ENCODE measurements at regions not wholly inside any gene's neighbourhood (a gene's known extent, or its start where the extent isn't known, plus 50 kb on each side); places are given as distances from the start of the nearest gene placed in this dataset.
"Not testable (repeated sequence)": the region's sequence is repeated elsewhere in the genome, so short reads cannot be mapped to it uniquely, and the experiment has no call there.

DNA sequence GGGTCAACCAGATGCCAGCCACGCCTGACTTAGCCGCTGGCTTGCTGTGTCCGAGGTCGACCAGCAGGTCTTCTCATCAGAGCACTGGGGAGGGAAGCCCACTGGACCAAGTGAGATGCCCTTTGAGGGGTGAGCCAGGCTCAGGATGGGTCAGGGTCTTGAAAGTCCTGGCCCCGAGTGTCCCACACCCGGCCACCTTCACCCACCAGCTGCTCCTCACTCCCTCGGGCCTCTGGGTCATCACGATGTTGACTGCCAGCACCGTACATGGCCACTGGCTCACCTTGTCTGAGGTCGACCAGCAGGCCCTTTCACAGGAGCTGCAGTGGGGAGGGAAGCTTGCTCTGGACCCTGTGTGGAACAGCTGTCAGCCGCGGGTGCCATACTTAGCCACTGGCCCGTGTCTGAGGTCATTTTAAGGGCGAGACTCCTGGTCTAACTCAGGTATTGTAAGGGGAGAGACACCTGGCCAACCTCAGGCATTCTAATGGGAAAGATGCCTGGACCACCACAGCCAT lies 1361.3 kb downstream of the UQCRFS1 start:
- no peak overlapping the region for H3K4me3 ChIP-seq (ENCODE audit: low read depth, low read length)

DNA sequence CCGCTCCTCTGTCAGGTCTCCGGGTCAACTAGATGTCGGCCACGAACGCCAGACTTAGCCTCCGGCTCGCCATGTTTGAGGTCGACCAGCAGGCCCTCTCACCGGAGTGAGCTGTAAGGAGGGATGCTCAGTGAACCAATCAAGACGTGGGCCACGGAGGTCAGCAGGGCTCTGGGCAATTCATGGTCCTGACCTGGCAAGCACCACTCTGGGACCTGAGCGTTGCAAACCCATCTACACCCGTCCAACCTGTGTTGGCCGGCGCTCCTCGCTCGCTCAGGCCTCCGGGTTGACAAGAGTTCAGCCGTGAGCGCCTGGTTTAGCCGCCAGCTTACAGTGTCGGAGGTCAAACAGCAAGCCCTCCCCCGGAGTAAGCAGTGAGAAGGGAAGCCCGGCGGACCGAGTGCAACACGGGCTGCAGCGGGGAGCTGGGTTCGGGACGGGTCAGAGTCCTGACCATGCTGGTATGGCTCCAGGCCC lies 1361.9 kb downstream of the UQCRFS1 start:
- no peak overlapping the region for H3K4me3 ChIP-seq (ENCODE audit: low read depth, low read length)

DNA sequence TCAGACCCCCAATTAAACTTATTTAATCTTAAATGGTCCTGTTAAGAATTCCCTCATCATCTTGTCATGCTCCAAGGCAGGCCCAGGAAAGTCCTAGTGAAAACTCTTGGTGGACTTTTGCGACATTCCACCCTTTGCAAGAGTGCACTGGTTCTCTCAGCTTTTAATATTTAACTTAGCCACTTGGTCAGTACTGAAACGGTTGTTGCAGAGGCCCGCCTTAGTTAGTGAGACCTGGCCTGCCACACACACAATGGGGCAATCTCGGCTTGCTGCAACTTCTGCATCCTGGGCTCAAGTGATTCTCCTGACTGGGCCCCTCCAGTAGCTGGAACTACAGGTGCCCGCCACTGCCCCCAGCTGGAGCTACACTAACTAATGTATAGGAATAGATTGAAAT lies 1366.0 kb downstream of the UQCRFS1 start:
- H3K4me3 ChIP-seq (ENCODE audit: low read depth, low read length) = no peak overlapping the region

DNA sequence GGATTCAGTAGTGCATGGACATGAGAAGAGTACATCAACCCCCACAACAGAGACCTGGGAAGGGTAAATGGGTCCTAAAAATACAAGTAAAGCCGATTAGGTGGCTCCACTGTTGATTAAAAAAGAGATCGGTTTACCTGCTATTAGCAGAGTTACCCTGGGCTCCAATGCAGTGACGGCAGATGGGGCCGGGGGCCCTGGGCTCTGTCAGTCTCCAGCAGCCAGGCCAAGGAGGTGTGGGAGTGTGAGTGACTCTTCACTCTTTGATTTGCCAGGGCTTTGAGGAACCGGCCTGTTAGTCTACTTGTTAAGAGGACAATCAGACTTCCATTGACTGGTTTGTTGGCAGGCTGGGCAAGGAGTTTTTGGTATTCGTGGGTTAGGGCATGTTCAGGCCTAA lies 1368.7 kb downstream of the UQCRFS1 start:
- H3K4me3 ChIP-seq (ENCODE audit: low read depth, low read length) = no peak overlapping the region

DNA sequence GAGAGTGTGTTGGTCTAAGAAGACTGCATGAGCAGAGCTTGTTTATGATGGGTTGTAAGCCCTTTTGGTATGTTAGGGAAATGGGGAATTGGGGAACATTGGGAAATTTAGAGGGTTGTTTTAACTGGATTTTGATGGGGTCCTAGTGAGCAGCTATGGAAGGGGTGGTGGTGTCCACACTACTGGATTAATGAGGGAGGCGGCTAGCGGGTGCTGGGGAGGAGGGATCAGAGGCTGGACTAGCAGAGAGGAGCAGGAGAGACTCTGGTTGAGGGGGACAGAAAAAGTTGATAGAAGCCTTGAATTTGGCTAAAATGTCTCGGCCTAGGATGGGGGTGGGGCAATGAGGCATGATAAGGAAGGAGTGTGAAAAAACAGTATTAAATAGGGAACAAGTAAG lies 1369.1 kb downstream of the UQCRFS1 start:
- H3K4me3 ChIP-seq (ENCODE audit: low read depth, low read length) = no peak overlapping the region

DNA sequence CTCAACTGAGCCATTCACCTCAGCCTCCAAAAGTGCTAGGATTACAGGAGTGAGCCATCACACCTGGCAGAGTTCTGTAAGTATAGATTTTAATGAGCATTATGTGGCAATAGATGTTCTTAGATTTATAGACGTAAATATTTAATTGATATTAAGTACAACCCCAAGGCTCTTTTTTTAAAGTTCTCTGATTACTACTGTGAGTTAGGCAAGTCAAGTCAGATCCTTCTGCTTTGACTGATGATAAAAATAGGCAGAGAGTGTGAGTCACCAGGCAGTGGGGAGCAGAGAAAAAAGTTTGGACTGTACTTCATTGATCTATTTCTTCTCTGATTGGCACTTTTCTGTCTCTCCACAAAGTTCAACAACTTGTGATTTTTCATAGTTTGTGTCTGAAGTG lies 1379.9 kb downstream of the UQCRFS1 start:
- H3K4me3 ChIP-seq (ENCODE audit: low read depth, low read length) = no peak overlapping the region

DNA sequence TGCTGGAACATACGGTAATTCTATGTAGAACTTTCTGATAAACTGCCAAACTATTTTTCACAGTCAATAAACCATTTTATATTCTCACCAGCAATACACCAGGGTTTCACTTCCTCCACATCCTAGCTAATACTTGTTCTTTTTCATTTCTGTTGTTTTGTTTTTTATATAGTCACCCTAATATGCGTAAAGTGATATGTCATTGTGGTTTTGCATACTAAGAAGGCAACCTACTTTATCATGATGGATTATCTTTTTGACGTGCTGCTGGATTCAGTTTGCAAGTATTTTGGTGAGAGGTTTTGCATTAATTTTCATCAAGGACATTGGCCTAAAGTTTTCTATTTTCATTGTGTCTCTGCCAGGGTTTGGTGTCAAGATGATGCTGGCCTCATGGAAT lies 1384.1 kb downstream of the UQCRFS1 start:
- no peak overlapping the region for H3K4me3 ChIP-seq (ENCODE audit: low read depth, low read length)

DNA sequence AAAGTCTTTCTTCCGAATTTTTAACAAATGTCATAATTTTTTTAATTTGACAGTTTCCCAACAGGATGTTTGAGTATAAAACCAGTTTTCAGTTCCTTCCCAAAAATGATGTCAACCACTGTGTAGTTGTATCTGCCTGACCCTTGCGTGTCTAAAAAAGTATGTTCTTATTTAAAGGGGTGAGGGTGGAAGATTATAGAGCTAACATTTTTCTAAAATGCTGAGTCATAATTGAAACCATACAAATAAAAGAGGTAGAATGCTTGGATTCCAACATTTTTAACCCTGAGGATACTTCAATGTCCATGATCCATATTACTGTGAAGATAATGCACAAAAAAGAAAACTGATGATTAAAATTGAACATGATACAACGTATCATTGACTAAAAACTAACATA lies 1388.8 kb downstream of the UQCRFS1 start:
- H3K4me3 ChIP-seq (ENCODE audit: low read depth, low read length) = no peak overlapping the region

DNA sequence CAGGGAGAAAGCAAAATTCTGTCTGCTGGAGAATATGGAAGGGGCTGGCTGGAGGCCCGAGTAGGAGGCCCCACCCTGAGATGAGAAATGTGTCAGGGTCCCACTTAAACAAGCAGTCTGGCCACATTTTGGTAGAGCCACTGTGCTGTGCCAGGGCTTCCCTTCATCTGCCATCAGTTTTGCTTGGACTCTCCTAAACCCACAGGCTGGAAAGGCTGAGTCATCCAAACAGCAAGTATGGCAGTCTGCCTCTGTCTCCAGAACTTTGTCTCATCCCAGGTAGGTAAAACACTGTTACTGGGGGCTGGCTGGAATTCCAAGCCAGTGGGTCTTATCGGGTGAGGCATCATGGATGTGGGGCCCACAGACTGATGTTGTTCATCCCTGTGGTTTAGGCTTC lies 1390.6 kb downstream of the UQCRFS1 start:
- H3K4me3 ChIP-seq (ENCODE audit: low read depth, low read length) = no peak overlapping the region

DNA sequence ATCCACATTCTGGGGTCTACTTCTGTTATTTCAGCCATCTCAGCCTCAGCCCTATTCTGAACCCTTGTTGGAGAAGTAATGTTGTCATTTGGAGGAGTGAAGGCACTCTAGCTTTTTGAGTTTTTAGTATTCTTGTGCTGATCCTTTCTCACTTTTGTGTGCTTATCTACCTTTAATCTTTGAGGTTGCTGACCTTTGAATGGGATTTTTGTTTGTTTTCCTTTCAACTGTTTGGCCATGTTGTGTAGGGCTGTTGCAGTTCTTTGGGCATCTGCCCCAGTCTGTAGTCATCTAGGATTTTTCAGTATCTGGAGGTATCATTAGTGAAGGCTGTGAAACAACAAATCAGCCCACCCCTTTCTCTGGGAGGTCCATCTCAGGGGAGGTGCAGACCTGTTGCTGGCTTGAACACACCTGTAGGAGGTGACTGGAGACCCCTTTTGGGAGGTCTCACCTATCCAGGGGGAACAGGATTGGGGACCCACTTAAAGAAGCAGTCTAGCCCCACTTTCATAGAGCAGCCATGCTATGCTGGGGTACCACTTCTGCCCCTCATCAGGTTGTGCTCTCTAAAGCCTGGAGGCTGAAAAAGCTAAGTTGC lies 1391.4 kb downstream of the UQCRFS1 start:
- no peak overlapping the region for H3K4me3 ChIP-seq (ENCODE audit: low read depth, low read length)

DNA sequence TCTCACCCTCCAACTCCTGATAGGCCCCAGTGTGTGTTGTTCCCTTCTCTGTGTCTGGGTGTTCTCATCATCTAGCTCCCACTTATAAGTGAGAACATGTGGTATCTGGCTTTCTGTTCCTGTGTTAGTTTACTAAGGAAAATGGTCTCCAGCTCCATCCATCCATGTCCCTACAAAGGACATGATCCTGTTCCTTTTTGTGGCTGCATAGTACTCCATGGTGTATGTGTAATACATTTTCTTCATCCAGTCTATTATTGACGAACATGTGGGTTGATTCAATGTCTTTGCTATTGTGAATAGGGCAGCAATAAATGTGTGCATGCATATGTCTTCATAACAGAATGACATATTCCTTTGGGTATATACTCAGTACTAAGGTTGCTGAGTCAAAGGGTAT lies 1397.0 kb downstream of the UQCRFS1 start:
- no peak overlapping the region for H3K4me3 ChIP-seq (ENCODE audit: low read depth, low read length)

DNA sequence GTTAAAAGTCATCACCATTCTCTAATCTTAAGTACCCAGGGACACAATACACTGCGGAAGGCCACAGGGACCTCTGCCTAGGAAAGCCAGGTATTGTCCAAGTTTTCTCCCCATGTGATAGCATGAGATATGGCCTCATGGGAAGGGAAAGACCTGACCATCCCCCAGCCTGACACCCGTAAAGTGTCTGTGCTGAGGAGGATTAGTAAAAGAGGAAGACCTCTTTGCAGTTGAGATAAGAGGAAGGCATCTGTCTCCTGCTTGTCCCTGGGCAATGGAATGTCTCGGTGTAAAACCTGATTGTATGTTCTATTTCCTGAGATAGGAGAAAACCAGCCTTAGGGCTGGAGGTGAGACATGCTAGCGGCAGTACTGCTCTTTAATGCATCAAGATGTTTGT lies 1398.1 kb downstream of the UQCRFS1 start:
- not testable (repeated sequence) for H3K4me3 ChIP-seq (ENCODE audit: low read depth, low read length)

DNA sequence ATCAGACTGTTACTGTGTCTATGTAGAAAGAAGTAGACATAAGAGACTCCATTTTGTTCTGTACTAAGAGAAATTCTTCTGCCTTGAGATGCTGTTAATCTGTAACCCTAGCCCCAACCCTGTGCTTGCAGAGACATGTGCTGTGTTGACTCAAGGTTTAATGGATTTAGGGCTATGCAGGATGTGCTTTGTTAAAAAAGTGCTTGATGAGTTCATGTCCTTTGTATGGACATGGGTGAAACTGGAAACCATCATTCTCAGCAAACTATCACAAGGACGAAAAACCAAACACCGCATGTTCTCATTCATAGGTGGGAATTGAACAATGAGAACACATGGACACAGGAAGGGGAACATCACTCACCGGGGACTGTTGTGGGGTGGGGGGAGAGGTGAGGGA lies 1398.7 kb downstream of the UQCRFS1 start:
- not testable (repeated sequence) for H3K4me3 ChIP-seq (ENCODE audit: low read depth, low read length)

DNA sequence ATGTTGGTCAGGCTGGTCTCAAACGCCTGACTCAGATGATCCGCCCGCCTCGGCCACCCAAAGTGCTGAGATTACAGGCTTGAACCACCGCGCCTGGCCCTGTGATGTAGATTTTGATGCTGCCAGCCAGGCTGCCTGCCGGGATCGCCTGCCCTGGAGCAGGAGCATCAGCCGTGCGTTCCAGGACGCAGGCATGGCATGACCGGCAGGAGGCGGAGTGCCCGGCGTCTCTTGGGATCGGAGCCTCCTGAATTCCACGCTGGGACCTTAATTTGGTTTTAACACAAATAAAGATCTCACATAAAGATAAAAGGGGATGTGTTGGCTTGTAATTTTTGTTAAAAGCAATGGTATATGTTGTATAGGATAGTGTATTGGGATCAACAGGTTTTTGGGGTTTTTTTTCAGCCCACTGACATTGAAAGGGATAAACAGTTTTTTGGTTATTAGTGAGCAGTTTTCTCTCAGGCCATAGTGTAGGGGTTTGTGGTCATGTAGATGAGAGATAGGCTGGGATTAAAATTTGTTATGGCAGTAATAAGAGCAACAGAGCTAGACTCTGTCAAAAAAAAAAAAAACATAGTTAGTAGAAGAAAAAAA lies 1406.4 kb downstream of the UQCRFS1 start:
- H3K4me3 ChIP-seq (ENCODE audit: low read depth, low read length) = no peak overlapping the region

DNA sequence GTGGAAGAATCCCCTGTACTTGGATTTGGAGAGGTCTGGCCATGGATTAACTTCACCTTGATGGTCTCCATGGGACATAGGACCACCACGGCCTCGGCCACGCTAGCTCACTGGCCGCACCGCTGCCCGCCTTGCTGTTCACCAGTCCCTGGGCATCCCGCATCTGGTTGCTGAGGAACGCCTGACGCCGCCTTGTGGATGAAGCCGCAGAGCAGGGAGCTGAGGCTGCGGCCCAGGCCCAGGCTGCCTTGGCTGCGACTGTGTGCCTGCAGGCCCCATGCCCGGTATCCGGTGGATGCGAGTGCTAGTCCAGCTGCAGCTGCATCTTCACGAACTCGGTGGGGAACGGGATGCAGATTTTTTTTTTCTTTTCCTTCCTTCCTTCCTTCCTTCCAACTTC lies 1407.1 kb downstream of the UQCRFS1 start:
- H3K4me3 ChIP-seq (ENCODE audit: low read depth, low read length) = no peak overlapping the region

DNA sequence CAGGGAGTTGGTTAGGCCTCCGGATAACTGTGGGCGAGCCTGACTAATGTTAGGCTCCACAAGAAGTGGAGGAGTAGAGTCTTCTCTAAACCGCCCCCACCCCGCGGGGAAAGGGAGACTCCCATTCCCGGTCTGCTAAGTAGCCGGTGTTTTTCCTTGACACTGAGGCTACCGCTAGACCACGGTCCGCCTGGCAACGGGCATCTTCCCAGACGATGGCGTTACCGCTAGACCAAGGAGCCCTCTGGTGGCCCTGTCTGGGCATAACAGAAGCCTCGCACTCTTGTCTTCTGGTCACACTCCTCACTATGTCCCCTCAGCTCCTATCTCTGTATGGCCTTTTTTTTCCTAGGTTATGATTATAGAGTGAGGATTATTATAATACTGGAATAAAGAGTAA lies 1410.7 kb downstream of the UQCRFS1 start:
- H3K4me3 ChIP-seq (ENCODE audit: low read depth, low read length) = not testable (repeated sequence)

DNA sequence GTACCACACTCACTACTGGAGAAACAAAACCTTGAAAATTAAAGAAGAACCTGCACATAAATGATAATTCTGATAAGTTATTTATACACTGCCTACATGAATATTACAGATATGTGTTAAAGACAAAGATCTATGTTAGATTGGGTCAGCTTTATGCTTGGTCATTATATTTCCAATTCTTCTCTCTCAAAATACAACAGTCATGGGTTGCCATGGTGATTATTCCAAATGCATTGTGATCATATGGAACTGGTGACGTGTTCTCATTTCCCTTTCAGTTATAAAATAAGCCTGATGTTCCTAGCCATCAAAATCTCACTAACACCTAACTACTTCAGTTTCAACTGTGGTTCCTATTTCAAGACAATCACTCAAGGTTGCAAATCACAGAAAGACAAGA lies 1416.4 kb downstream of the UQCRFS1 start:
- H3K4me3 ChIP-seq (ENCODE audit: low read depth, low read length) = no peak overlapping the region

DNA sequence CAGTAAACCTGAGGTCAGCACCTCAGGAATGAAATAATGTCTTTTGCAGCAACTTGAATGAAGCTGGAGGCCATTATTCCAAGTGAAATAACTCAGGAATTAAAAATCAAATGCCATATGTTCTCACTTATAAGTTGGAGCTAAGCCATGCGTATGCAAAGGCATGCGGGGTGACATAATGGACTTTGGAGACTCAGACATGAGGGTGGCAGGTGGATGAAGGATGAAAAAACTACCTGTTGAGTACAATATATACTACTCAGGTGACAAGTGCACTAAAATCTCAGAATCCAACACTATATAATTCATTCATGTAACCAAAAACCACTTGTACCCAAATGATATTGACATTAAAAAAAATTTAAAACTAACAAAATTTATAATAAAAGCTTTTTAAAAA lies 1416.9 kb downstream of the UQCRFS1 start:
- H3K4me3 ChIP-seq (ENCODE audit: low read depth, low read length) = no peak overlapping the region

DNA sequence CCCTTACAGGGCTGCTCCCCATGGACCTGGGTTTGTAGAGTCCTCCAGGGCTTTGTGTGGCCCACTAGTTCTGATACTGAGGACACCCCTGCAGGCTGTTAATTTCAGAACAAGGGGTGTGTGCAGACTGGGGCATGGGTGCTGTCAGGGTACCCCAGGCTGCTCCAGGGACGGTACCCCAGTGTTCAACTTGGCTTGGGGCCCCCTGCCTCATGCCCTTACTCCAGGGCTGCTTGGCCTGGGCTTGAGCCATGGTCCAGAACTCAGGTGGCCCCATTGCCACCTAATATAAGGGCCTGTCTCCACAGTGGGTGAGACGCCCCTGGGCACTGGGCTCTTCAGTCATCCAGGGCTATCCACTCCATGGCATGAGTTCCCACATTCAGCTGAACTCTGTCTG lies 1417.6 kb downstream of the UQCRFS1 start:
- H3K4me3 ChIP-seq (ENCODE audit: low read depth, low read length) = no peak overlapping the region

DNA sequence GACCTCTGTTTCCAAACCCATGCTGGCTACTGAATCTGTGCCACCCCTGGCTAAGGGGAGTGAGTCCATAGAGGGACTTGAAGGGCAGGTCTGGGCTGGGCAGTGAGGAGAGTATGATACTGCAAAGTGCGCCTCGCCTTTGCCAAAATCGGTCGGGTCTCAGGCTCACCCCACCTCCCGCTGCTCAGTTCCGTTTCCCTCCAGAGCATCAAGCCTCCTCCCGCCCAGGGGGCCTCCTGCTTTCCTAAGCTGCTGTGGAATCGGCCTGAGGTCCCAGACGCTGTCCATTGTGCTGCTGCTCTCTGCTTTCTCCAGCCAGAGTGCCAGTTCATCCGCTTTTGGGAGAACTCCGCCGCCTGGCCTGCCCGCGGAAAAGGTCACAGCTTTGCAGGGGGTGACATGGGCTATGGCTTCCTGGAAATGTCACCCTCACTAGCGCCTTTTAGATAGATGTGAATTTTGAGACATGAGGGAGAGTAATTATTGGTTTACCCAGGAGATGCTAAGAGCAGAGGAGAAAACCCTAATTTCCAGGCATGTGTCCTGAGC lies 1418.4 kb downstream of the UQCRFS1 start:
- H3K4me3 ChIP-seq (ENCODE audit: low read depth, low read length) = peak overlapping the region; percentile 88

DNA sequence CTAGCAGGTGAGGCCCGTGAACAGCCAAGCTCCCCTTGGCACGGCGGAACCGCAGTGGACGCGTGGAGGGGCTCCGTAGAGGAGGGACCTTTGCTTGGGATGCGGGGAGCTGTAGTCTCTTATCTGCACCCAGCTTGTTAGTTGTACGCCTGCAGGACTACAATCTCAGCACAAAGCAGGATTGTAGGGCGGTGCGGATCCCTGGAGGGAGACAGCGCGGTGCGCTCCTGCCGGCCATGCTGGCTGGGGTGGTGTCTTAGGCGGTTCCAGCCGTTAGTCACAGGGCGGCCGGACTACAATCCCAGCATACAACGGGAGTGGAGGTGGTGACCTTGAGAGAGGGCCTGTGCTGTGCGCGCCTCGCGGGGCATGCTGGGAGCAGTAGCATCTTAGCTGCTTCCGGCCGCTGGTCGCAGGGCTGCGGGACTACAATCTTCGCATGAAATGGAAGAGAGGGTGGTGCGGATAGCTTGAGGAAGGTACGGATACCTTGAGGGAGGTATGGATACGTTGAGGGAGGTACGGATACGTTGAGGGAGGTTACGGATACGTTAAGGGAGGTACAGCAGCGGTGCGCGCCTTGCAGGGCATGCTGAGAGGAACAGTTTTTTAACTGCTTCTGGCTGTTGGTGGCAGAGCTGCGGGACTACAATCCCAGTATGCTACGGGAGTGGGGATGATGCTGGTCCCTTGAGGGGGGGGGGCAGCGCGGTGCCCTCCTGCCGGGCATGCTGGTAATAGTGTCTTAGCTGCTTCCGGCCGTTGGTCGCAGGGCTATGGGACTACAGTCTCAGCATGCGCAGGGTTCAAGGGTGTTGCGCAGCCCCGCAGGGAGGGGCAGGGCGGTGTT lies 1419.1 kb downstream of the UQCRFS1 start:
- peak overlapping the region; percentile 88 for H3K4me3 ChIP-seq (ENCODE audit: low read depth, low read length)
